ENCODE measurements at regions not wholly inside any gene's neighbourhood (a gene's known extent, or its start where the extent isn't known, plus 50 kb on each side); places are given as distances from the start of the nearest gene placed in this dataset.

DNA sequence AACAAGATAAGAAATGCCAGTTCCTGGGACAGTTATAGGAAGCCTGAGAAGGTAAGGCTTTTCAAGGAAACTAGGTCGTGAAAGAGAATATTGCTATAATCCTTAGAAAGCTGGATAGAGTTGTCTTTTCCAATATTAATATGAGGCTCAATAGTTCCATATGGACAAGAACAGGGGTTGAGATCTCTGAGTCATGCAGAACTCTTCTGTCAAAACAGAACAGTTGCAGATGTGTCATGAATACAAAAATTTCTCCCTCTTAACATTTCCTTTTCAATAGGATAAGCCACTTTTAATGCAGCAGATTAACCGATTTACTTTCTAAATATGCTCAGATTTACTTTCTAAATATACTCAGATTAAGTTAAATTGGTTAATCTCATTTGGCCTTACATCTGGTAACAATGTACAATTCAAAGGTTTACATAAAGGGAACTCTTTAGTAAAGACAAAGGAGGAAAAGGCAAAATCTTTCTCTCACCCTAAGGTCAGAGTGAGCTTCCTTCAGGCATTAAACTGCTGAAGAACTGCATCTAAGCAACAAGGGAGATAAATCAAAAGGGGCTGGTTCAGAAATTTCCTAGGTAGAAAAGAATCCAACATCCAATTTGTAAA, 104.7 kb upstream of the PCDH15 start:
- no peaks in the 10 kb centered on the region for H4K20me1 ChIP-seq (ENCODE audit: control insufficient read depth, insufficient read depth, low read depth, low read length)
- no peaks in the 10 kb centered on the region for H3F3A ChIP-seq (ENCODE audit: control insufficient read depth, insufficient read depth)
- no peaks in the 10 kb centered on the region for H3K79me2 ChIP-seq (ENCODE audit: control insufficient read depth, low read length)
- no peaks in the 10 kb centered on the region for H3K4me1 ChIP-seq (ENCODE audit: control insufficient read depth, low read length)
- no peaks in the 10 kb centered on the region for H3K36me3 ChIP-seq (ENCODE audit: control insufficient read depth, low read length)
- no peaks in the 10 kb centered on the region for H3K27me3 ChIP-seq (ENCODE audit: control insufficient read depth, low read length)
- H3K9me2 ChIP-seq (replicated peaks; ENCODE audit: control insufficient read depth, low read length) = no peaks in the 10 kb centered on the region
- no peak overlapping the region for H3K4me3 ChIP-seq (ENCODE audit: low read length)
- H3K27ac ChIP-seq (ENCODE audit: low read depth, low read length) = no peak overlapping the region
- peaks cover 3% of the 10 kb centered on the region; the same call in 1 of the 2 replicates for H3K9me3 ChIP-seq (ENCODE audit: control insufficient read depth, insufficient read depth, low read length)
- no peak overlapping the region for H3K4me2 ChIP-seq (ENCODE audit: low read length)
- TF ChIP-seq, protein P1, sequence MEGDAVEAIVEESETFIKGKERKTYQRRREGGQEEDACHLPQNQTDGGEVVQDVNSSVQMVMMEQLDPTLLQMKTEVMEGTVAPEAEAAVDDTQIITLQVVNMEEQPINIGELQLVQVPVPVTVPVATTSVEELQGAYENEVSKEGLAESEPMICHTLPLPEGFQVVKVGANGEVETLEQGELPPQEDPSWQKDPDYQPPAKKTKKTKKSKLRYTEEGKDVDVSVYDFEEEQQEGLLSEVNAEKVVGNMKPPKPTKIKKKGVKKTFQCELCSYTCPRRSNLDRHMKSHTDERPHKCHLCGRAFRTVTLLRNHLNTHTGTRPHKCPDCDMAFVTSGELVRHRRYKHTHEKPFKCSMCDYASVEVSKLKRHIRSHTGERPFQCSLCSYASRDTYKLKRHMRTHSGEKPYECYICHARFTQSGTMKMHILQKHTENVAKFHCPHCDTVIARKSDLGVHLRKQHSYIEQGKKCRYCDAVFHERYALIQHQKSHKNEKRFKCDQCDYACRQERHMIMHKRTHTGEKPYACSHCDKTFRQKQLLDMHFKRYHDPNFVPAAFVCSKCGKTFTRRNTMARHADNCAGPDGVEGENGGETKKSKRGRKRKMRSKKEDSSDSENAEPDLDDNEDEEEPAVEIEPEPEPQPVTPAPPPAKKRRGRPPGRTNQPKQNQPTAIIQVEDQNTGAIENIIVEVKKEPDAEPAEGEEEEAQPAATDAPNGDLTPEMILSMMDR (IDR thresholded peaks at IDR 0.05; ENCODE audit: low read depth, low read length, poor library complexity, severe bottlenecking) = no peak
- no peak for TF ChIP-seq EZH2phosphoT487 (IDR thresholded peaks at IDR 0.05; ENCODE audit: borderline replicate concordance, low read length)

GRCh38 chr10:54904833-54905232, 103.8 kb upstream of the PCDH15 start:
- H3K4me1 ChIP-seq (ENCODE audit: control insufficient read depth, low read length) = no peaks in the 10 kb centered on the region
- no peak overlapping the region for H3K27ac ChIP-seq (ENCODE audit: low read depth, low read length)
- no peak overlapping the region for H3K4me3 ChIP-seq (ENCODE audit: low read length)
- no peaks in the 10 kb centered on the region for H3F3A ChIP-seq (ENCODE audit: control insufficient read depth, insufficient read depth)
- TF ChIP-seq, protein P1 (IDR thresholded peaks at IDR 0.05; ENCODE audit: low read depth, low read length, poor library complexity, severe bottlenecking) = no peak
- no peak for TF ChIP-seq EZH2phosphoT487 (IDR thresholded peaks at IDR 0.05; ENCODE audit: borderline replicate concordance, low read length)
- H3K9me2 ChIP-seq (replicated peaks; ENCODE audit: control insufficient read depth, low read length) = no peaks in the 10 kb centered on the region
- H3K79me2 ChIP-seq (ENCODE audit: control insufficient read depth, low read length) = no peaks in the 10 kb centered on the region
- no peaks in the 10 kb centered on the region for H3K27me3 ChIP-seq (ENCODE audit: control insufficient read depth, low read length)
- H4K20me1 ChIP-seq (ENCODE audit: control insufficient read depth, insufficient read depth, low read depth, low read length) = no peaks in the 10 kb centered on the region
- H3K36me3 ChIP-seq (ENCODE audit: control insufficient read depth, low read length) = no peaks in the 10 kb centered on the region
- H3K4me2 ChIP-seq (ENCODE audit: low read length) = no peak overlapping the region
- H3K9me3 ChIP-seq (ENCODE audit: control insufficient read depth, insufficient read depth, low read length) = peaks cover 3% of the 10 kb centered on the region; the same call in 1 of the 2 replicates

GRCh38 chr10:54903745-54904144, 102.7 kb upstream of the PCDH15 start:
- no peaks in the 10 kb centered on the region for H4K20me1 ChIP-seq (ENCODE audit: control insufficient read depth, insufficient read depth, low read depth, low read length)
- no peaks in the 10 kb centered on the region for H3F3A ChIP-seq (ENCODE audit: control insufficient read depth, insufficient read depth)
- no peaks in the 10 kb centered on the region for H3K36me3 ChIP-seq (ENCODE audit: control insufficient read depth, low read length)
- peaks cover 3% of the 10 kb centered on the region; the same call in 1 of the 2 replicates for H3K9me3 ChIP-seq (ENCODE audit: control insufficient read depth, insufficient read depth, low read length)
- H3K4me1 ChIP-seq (ENCODE audit: control insufficient read depth, low read length) = no peaks in the 10 kb centered on the region
- TF ChIP-seq EZH2phosphoT487 (IDR thresholded peaks at IDR 0.05; ENCODE audit: borderline replicate concordance, low read length) = no peak
- TF ChIP-seq, protein P1 (IDR thresholded peaks at IDR 0.05; ENCODE audit: low read depth, low read length, poor library complexity, severe bottlenecking) = no peak
- H3K27me3 ChIP-seq (ENCODE audit: control insufficient read depth, low read length) = no peaks in the 10 kb centered on the region
- no peak overlapping the region for H3K27ac ChIP-seq (ENCODE audit: low read depth, low read length)
- H3K4me2 ChIP-seq (ENCODE audit: low read length) = no peak overlapping the region
- H3K9me2 ChIP-seq (replicated peaks; ENCODE audit: control insufficient read depth, low read length) = no peaks in the 10 kb centered on the region
- H3K4me3 ChIP-seq (ENCODE audit: low read length) = no peak overlapping the region
- H3K79me2 ChIP-seq (ENCODE audit: control insufficient read depth, low read length) = no peaks in the 10 kb centered on the region

Data from DOHH2 (cell line).